ENCODE measurements at regions not wholly inside any gene's neighbourhood (a gene's known extent, or its start where the extent isn't known, plus 50 kb on each side); places are given as distances from the start of the nearest gene placed in this dataset.

GRCh38 chr7:131131012-131131745, 196.5 kb upstream of the MKLN1 start:
- TF ChIP-seq CTCF (IDR thresholded peaks at IDR 0.05), result no peak
- TF ChIP-seq POLR2A (IDR thresholded peaks at IDR 0.05), result no peak
- no peak for TF ChIP-seq EP300 (IDR thresholded peaks at IDR 0.05)
- no peak for TF ChIP-seq POLR2AphosphoS5 (IDR thresholded peaks at IDR 0.05)

Data from upper lobe of left lung (tissue), 4 donors.